ENCODE measurements at regions not wholly inside any gene's neighbourhood (a gene's known extent, or its start where the extent isn't known, plus 50 kb on each side); places are given as distances from the start of the nearest gene placed in this dataset.

- TF ChIP-seq, protein P1, sequence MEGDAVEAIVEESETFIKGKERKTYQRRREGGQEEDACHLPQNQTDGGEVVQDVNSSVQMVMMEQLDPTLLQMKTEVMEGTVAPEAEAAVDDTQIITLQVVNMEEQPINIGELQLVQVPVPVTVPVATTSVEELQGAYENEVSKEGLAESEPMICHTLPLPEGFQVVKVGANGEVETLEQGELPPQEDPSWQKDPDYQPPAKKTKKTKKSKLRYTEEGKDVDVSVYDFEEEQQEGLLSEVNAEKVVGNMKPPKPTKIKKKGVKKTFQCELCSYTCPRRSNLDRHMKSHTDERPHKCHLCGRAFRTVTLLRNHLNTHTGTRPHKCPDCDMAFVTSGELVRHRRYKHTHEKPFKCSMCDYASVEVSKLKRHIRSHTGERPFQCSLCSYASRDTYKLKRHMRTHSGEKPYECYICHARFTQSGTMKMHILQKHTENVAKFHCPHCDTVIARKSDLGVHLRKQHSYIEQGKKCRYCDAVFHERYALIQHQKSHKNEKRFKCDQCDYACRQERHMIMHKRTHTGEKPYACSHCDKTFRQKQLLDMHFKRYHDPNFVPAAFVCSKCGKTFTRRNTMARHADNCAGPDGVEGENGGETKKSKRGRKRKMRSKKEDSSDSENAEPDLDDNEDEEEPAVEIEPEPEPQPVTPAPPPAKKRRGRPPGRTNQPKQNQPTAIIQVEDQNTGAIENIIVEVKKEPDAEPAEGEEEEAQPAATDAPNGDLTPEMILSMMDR (IDR thresholded peaks at IDR 0.05; ENCODE audit: partially characterized antibody, unreplicated experiment) = no peak
- no peaks in the 10 kb centered on the region for H3K4me1 Mint-ChIP-seq (ENCODE audit: low read depth, unreplicated experiment)
- H3K36me3 Mint-ChIP-seq (ENCODE audit: unreplicated experiment) = no peaks in the 10 kb centered on the region
- no peaks in the 10 kb centered on the region for H3K9me3 Mint-ChIP-seq (ENCODE audit: unreplicated experiment)
- no peak for DNase-seq
- H3K4me3 Mint-ChIP-seq (ENCODE audit: unreplicated experiment) = no peak overlapping the region
- H3K27ac Mint-ChIP-seq (ENCODE audit: unreplicated experiment) = no peak overlapping the region
- H3K27me3 Mint-ChIP-seq (ENCODE audit: unreplicated experiment) = no peaks in the 10 kb centered on the region
These were observed 261.1 kb downstream of the INSIG2 start for GRCh38 chr2:118349365-118349764.

- H3K4me3 Mint-ChIP-seq (ENCODE audit: unreplicated experiment) = no peak overlapping the region
These were observed 260.2 kb downstream of the INSIG2 start for GRCh38 chr2:118348380-118349034.

DNA sequence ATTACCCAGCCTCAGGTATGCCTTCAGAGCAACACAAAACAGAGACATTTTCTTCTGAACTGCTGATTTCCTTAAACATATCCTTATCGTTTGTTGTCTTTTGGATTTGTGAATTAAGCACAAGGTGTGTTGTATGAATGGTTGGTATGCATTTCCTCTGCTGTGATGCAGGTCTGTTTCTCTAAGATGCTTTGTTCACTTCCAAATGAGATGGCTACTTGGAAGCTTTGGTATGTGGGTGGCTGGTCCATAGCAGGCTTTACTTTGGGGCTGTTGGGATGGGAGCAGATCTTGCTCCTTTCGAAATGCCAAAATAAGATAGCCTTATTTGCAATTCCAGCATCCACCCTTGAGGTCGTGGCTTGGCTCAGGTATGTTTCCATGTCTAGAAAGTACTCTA lies 257.2 kb downstream of the INSIG2 start:
- no peak overlapping the region for H3K27ac Mint-ChIP-seq (ENCODE audit: unreplicated experiment)
- no peaks in the 10 kb centered on the region for H3K36me3 Mint-ChIP-seq (ENCODE audit: unreplicated experiment)
- H3K27me3 Mint-ChIP-seq (ENCODE audit: unreplicated experiment) = no peaks in the 10 kb centered on the region
- no peak overlapping the region for H3K4me3 Mint-ChIP-seq (ENCODE audit: unreplicated experiment)
- no peaks in the 10 kb centered on the region for H3K4me1 Mint-ChIP-seq (ENCODE audit: low read depth, unreplicated experiment)
- no peak for DNase-seq
- TF ChIP-seq, protein P1 (IDR thresholded peaks at IDR 0.05; ENCODE audit: partially characterized antibody, unreplicated experiment) = no peak
- H3K9me3 Mint-ChIP-seq (ENCODE audit: unreplicated experiment) = no peaks in the 10 kb centered on the region

More at GRCh38 chr2:118348380-118349034, 260.2 kb downstream of the INSIG2 start:
- no peaks in the 10 kb centered on the region for H3K4me1 Mint-ChIP-seq (ENCODE audit: low read depth, unreplicated experiment)
- H3K9me3 Mint-ChIP-seq (ENCODE audit: unreplicated experiment) = no peaks in the 10 kb centered on the region
- no peaks in the 10 kb centered on the region for H3K36me3 Mint-ChIP-seq (ENCODE audit: unreplicated experiment)
- no peak overlapping the region for H3K27ac Mint-ChIP-seq (ENCODE audit: unreplicated experiment)
- DNase-seq = no peak
- TF ChIP-seq, protein P1 (IDR thresholded peaks at IDR 0.05; ENCODE audit: partially characterized antibody, unreplicated experiment) = no peak
- H3K27me3 Mint-ChIP-seq (ENCODE audit: unreplicated experiment) = no peaks in the 10 kb centered on the region

DNA sequence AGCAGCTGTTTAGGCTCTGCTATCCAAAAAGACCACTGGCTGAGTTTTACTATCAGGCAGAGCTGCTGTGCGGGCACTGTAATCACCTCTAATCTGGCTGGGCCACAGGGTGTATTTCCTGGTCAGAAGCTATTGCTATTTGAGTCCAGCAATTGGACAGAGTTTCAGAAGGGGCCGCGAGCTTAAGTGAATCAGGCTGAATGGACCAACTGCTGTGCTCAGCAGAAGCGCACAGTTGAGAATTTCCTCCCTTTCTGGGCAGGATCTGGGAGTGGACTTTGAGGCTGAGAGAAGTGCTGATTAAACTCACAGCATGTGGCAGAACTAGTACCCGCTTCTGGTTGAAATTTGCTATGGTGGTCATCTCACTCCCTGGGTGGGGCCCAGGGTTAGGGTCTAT lies 251.8 kb downstream of the INSIG2 start:
- H3K4me3 Mint-ChIP-seq (ENCODE audit: unreplicated experiment) = no peak overlapping the region
- H3K27me3 Mint-ChIP-seq (ENCODE audit: unreplicated experiment) = no peaks in the 10 kb centered on the region
- H3K36me3 Mint-ChIP-seq (ENCODE audit: unreplicated experiment) = peaks cover 16% of the 10 kb centered on the region
- peaks cover 11% of the 10 kb centered on the region for H3K9me3 Mint-ChIP-seq (ENCODE audit: unreplicated experiment)
- H3K4me1 Mint-ChIP-seq (ENCODE audit: low read depth, unreplicated experiment) = no peaks in the 10 kb centered on the region
- TF ChIP-seq, protein P1 (IDR thresholded peaks at IDR 0.05; ENCODE audit: partially characterized antibody, unreplicated experiment) = no peak
- no peak overlapping the region for H3K27ac Mint-ChIP-seq (ENCODE audit: unreplicated experiment)
- DNase-seq = no peak

DNA sequence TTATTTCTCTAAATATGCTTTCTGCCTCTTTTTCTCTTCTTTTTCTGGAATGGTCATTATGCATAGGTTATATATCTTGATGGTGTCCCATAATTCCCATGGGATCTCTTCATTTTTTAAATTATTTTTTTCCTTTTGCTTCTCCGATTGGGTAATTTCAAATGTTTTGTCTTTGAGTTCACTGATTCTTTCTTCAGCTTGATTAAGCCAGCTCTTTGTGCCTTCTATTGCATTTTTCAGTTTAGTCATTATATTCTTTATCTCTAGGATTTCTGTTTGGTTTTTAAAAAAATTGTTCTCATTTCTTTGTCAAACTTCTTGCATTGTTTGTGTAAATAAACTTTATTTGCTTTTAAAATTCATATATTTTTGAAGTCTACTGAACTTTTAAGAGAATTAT lies 251.1 kb downstream of the INSIG2 start:
- H3K27me3 Mint-ChIP-seq (ENCODE audit: unreplicated experiment) = no peaks in the 10 kb centered on the region
- TF ChIP-seq, protein P1 (IDR thresholded peaks at IDR 0.05; ENCODE audit: partially characterized antibody, unreplicated experiment) = no peak
- H3K4me1 Mint-ChIP-seq (ENCODE audit: low read depth, unreplicated experiment) = no peaks in the 10 kb centered on the region
- no peak overlapping the region for H3K4me3 Mint-ChIP-seq (ENCODE audit: unreplicated experiment)
- H3K27ac Mint-ChIP-seq (ENCODE audit: unreplicated experiment) = no peak overlapping the region
- H3K9me3 Mint-ChIP-seq (ENCODE audit: unreplicated experiment) = peaks cover 11% of the 10 kb centered on the region
- H3K36me3 Mint-ChIP-seq (ENCODE audit: unreplicated experiment) = peaks cover 16% of the 10 kb centered on the region
- no peak for DNase-seq
